Fibroblast of skin of abdomen (primary cell): ENCODE measurements at regions not wholly inside any gene's neighbourhood (a gene's known extent, or its start where the extent isn't known, plus 50 kb on each side); places are given as distances from the start of the nearest gene placed in this dataset.

Source experiments
- DNase-seq: peaks from one replicate; pipeline ENCODE4 v3.0.0-alpha.2; 2013

DNA sequence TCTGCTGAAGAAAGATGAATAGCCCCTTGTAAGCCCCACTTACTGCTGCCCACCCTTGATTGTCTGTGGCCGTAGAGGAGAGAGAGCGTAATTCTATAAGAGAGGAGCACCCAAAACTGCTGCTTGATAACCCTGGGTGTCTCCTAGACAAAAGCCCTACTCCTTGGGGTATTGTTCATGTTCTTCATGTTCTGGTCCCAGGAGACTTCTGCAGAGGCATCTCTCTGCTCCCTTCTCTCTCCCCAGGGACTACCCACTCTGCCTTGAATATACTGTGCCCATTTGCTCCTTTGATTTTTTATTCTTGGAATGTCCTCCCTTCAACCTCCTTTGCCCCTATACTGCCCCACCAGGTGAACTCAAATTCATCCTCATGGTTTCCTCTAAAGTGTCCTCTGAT, 417.8 kb upstream of the CADM1 start:
- DNase-seq = no peak

DNA sequence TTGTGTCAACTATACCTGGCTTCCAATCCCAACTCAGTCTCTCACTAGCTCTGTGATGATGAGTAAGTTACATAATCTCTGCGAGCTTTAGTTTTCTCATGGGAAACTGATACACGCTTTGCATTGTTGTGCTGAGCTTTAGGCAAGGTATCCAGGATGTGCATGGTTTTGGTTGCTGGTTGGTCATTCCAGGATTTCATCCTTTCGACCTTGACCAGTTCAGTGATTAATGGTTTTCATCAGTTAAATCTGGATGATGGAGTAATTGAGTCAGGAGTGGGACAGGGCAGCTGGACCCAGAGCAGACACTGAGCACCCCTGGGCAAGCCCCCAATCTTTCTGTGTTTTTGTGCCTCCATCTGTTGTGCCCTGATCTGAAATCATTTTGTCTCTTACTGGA, 417.3 kb upstream of the CADM1 start:
- DNase-seq = no peak

GRCh38 chr11:115920841-115921480, 416.7 kb upstream of the CADM1 start:
- DNase-seq = no peak

DNA sequence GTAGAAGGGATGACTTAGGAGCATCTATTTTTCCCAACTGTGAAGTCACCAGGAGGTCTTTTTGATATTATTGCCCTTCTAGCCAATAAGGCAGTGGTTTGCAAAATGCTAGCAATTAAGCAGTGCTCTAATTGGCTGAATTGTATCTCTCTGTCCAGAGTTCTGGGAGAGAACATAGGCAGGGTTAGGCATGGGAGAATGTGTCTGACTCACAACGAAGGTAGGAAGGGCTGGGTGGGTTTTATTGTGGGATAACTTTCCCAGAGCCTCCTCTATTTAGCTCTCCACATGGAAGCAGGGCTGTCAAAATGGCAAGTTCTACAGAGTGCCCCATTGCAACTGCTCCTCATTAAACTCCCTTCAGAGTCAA, 415.9 kb upstream of the CADM1 start:
- peak; percentile 36 for DNase-seq

DNA sequence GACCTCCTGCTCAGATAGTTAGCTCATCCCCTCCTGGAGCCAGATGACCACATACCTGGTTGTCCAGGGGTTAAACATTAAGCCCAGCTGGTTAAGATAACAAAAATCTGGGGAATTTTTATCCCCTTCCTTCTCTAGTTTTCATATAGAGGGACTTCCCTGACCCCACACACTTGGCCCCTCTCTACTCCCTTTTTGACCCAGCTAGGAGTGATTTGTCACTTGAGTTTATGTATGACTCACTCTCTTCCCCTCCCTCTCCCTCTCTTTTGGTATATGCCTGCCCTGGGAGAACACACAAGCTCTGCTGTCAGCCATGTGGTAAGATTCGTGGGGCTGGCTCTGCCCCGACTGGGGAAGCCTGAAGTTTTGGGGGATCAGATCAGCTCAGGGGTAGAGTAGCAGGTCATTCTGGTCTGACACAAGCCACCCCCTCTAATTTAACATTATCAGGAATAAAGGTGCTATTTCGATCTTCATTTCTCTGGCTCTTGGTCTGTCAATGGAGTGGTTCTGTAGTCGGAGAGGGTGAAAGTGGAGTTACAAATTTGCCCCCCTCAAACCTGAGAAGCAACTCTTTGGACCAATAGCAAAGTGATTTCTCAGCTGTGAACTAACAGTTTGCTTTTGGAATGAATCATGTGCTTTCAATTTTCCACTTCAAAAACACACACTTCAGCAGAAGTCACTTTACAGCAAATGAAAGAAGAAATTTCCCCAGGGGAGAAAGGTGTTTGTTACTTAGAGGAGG, 415.3 kb upstream of the CADM1 start:
- peak; percentile 67 for DNase-seq

- DNase-seq = no peak
These were observed 414.4 kb upstream of the CADM1 start for GRCh38 chr11:115918576-115918975.

DNA sequence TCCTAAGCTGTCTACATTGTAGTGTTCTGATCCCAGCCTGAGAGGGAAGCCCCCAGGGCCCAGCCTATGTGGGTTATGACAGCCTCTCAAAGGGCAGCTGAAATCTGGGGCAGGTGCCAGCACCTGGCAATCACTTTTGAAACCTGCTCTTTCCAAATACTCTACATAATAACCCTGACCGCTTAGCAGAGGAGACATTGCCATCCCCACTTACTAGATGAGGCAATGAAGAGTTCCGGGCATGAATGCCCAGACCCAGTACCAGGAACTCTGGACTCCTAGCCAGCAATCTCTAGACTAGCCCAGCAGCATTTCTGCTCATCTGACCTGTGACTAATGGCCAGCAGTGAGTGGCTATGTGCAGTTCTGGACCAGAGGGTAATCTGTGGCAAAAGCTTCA, 412.4 kb upstream of the CADM1 start:
- no peak for DNase-seq

GRCh38 chr11:115912484-115912945, 408.3 kb upstream of the CADM1 start:
- no peak for DNase-seq

DNA sequence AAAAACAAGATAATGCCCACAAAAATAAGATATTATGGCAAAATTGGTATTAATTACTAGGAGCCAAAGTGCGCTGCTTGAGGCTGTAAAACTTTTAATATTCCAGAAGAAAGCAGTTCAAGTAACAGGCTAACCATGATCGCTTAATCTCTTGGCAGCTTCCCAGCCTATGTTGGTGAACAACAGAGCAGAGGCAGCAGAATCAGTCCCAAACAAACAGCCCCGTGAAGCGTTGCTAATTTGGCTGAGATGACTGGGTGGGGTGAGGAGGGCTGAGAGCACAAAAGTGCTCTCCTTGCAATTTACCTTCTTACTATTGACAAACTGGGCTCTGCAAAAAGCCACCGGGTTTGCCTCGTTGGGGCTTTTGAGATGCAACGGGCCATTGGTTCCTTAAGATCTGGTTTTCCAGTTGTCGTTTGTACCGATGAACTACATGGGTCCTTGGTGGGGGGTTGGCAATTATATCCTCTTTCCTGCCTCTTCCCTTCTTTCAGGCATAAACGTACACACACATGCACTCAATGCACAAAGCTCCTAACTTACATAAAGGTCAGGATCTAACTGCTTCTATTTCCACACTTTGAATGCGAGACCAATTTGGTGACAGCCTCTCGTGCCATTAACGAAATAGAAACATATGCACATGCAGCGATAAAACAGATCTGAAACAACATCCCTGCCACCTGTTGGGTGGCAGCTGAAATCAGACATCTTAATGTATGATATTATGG, 407.6 kb upstream of the CADM1 start:
- DNase-seq = no peak

GRCh38 chr11:115910379-115910778, 406.2 kb upstream of the CADM1 start:
- no peak for DNase-seq

- DNase-seq = no peak
These were observed 402.0 kb upstream of the CADM1 start for GRCh38 chr11:115906171-115906570.

DNA sequence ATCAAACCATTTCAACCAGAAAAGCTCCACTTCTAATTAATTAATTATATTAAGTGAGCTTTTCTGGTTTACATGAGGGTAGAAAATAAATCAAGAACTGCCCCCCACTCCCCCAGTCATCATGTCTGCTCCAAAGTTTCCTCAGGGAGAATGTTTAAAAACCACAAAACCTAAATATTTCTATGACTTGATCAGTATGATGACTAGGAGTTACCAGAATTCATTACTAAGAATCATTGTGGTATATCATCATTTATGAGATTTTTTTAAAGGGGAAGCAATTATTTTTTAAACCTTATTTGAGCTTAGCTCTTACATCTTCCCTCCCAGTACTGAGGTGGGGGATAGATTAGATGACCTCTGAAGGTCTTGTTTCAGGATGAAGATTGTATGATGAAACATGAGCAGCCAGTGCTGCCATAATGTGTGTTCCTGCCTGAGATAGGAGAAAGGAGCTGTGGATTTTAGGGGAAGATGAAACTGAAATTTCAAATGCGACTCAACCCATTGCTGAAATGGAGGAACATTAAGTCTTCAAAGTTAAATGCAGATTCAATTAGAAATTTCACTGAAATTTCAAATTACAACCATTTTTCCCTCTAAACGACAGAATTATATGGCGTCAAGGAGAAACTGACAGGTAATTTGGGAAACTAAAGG, 401.3 kb upstream of the CADM1 start:
- peak; percentile 75 for DNase-seq

DNA sequence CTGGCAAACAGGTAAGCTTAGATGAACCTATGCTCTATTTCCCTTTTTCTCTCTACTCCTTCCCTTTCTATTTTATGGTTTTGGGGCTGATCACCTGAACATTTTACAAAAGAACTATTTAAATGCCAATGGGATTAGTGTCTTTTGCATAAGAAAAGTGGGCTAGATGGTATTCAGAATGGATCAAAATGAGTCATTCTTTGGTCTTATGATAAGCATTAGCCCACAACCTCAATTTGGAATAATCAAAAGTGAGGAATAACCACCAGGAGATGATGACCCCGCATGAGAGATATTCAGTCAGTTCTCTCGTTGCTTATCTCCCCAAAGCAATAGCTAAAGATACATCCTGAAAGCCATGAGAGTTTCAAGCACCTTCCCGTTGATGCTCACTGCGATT, 399.0 kb upstream of the CADM1 start:
- no peak for DNase-seq

GRCh38 chr11:115901069-115901468, 396.9 kb upstream of the CADM1 start:
- no peak for DNase-seq

- no peak for DNase-seq
These were observed 395.9 kb upstream of the CADM1 start for GRCh38 chr11:115900111-115900510.

- DNase-seq = no peak
These were observed 393.5 kb upstream of the CADM1 start for GRCh38 chr11:115897707-115898106.

DNA sequence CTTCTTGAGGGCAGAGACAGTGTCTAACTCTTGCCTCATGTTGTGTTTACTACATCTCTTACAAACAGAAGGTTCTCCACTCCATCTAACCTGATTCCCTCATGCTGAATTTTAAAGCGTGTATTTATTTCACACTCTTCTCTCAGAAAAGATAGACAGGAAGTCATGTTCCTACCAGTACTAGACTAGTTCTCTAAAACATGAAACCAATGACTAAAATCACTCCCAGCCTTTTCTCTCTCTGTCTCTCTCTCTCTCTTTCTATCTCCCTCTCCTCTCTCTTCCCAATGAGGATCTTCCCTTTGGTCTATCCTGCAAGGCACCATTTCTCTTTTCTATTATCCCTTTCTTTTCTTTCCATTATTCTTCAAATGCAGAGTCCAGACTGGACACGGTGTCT, 391.9 kb upstream of the CADM1 start:
- DNase-seq = no peak

DNA sequence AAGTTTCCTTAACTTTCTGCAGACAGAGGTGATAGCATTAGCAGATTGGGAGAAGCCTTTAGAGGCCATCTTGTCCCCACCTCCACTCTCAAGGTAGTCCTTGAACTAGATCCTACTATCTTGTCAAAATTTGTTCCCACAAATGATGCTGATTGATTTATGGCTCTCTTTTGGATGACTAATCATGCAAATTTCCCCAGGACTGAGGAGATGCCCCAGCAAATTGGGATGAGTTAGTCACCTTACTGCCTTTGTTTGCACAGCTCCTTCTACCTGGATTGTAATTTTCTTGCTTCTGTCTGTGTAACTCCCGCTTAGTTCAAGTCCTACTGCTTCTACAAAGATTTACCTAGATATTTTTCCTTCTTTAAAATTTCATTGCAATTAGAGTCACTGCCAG, 391.4 kb upstream of the CADM1 start:
- no peak for DNase-seq

GRCh38 chr11:115894176-115894575, 390.0 kb upstream of the CADM1 start:
- no peak for DNase-seq

GRCh38 chr11:115893461-115894099, 389.4 kb upstream of the CADM1 start:
- DNase-seq = peak; percentile 66

GRCh38 chr11:115892016-115892415, 387.8 kb upstream of the CADM1 start:
- DNase-seq = no peak

DNA sequence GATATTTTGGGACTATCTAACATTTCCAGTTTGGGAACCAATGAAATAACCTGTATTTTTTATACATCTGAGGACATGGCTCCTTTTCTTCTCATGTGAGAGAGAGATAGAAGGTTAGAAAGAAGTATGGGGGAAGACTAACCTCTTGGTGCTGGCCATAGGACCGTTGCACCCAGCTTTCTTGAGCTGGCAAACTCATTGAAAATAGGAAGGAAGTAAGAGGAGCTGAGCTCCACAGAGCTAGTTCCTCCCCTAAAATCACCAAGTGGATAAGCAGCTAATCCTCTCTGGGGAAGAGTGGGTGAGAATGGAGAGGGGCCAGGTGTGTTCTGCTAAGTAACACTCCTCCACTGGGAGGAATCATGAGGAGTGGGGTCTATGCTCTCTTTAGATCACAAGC, 387.4 kb upstream of the CADM1 start:
- DNase-seq = no peak

- no peak for DNase-seq
These were observed 386.3 kb upstream of the CADM1 start for GRCh38 chr11:115890500-115890899.
